GM21367 (cell line): ENCODE measurements at regions not wholly inside any gene's neighbourhood (a gene's known extent, or its start where the extent isn't known, plus 50 kb on each side); places are given as distances from the start of the nearest gene placed in this dataset.

Experiments used
- ATAC-seq: cut with Tn5 transposase; IDR thresholded peaks from one replicate; pipeline ENCODE4 v1.9.1; 2021; ENCODE audit not compliant: unreplicated experiment

DNA sequence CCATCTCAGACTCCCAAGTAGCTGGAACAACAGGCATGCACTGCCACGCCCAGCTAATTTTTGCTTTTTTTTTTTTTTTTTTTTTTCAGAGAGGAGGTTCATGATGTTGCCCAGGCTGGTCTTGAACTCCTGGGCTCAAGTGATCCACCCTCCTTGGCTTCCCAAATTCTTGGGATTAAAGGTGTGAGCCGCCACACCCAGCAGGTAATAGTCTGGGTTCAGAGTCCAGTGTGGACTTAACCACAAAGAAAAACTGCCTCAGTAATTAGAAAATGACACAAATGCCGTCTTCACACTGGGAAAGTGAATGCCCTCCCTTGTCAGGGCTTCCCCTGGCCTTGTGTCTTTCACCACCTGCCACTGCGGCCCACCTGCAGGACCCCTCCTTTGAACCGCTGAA, 101.1 kb downstream of the RAB11FIP2 start:
- no peak for ATAC-seq

DNA sequence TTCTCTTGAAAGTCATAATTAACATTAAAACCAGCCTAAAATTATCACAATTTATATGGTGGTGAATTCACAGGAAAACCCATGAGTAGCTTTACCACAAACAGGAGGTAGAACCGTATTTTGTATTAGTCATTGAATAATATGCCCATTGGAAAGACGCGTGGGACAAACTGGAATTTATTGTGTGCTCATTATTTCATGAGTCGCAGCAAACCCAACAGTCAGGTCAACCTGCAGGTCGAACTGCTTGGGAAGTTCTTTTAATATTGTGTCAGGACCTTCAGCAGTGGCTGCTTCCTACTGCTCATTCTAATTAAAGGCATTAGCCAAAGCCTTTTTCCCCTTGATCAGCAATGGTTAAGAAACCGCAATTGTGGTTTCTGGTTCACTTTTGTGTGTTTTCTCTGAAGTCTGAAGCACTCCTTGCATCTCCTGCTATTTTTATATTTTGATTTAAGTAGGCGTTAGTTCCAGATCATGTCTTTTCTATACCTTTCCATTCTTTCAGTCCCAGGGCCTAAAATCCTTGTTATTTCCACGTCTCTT, 100.1 kb downstream of the RAB11FIP2 start:
- no peak for ATAC-seq

GRCh38 chr10:117948493-117948892, 98.2 kb downstream of the RAB11FIP2 start:
- no peak for ATAC-seq

DNA sequence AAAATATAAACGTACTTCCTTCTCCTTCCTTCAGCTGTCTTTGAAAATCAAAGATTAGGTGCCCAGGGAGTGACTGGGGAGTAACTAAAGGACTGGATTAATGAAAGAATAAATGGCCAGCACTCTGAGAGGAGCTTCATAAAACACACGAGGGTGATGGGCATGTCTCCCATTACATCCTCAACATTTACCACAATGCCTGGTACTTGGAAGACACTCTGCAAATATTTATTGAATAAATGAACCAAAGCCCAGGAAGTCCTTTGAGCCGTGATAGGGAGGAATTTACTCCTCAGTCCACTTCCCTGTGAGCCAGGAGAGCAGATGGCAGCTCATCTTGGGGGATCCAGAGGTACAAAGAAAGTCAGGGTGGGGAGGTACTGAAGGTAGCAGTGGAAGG, 96.3 kb downstream of the RAB11FIP2 start:
- no peak for ATAC-seq
